ENCODE measurements at regions not wholly inside any gene's neighbourhood (a gene's known extent, or its start where the extent isn't known, plus 50 kb on each side); places are given as distances from the start of the nearest gene placed in this dataset.

GRCh38 chr6:74145931-74146330, 449.9 kb downstream of the CD109 start:
- CTCF ChIA-PET, result no interaction called here
- H3K36me3 Mint-ChIP-seq (ENCODE audit: low read depth), result no peaks in the 10 kb centered on the region

GRCh38 chr6:74137911-74138310, 441.9 kb downstream of the CD109 start:
- no peaks in the 10 kb centered on the region for H3K36me3 Mint-ChIP-seq (ENCODE audit: low read depth)
- H3K4me1 Mint-ChIP-seq, result no peaks in the 10 kb centered on the region
- H3K9me3 Mint-ChIP-seq, result no peaks in the 10 kb centered on the region
- no peak for DNase-seq
- H3K27me3 Mint-ChIP-seq, result no peaks in the 10 kb centered on the region
- H3K27ac Mint-ChIP-seq, result no peak overlapping the region
- CTCF ChIA-PET, result no interaction called here
- POLR2A ChIA-PET, result no interaction called here
- no peak overlapping the region for H3K4me3 Mint-ChIP-seq

More at GRCh38 chr6:74145931-74146330, 449.9 kb downstream of the CD109 start:
- DNase-seq, result no peak
- Mint-ChIP-seq H3K4me1 (no peaks in the 10 kb centered on the region), H3K4me3 (no peak overlapping the region), H3K9me3 (no peaks in the 10 kb centered on the region), H3K27ac (no peak overlapping the region), H3K27me3 (no peaks in the 10 kb centered on the region)
- POLR2A ChIA-PET, result no interaction called here

- H3K4me3 Mint-ChIP-seq, result no peak overlapping the region
- POLR2A ChIA-PET, result no interaction called here
- no peak for DNase-seq
- CTCF ChIA-PET, result no interaction called here
- no peaks in the 10 kb centered on the region for H3K4me1 Mint-ChIP-seq
- no peak overlapping the region for H3K27ac Mint-ChIP-seq
- no peaks in the 10 kb centered on the region for H3K9me3 Mint-ChIP-seq
- no peaks in the 10 kb centered on the region for H3K36me3 Mint-ChIP-seq (ENCODE audit: low read depth)
- H3K27me3 Mint-ChIP-seq, result no peaks in the 10 kb centered on the region
These were observed 438.3 kb downstream of the CD109 start for GRCh38 chr6:74134327-74134726.

GRCh38 chr6:74133073-74133472, 437.1 kb downstream of the CD109 start:
- no peaks in the 10 kb centered on the region for H3K36me3 Mint-ChIP-seq (ENCODE audit: low read depth)
- DNase-seq, result no peak
- no peak overlapping the region for H3K4me3 Mint-ChIP-seq
- CTCF ChIA-PET, result no interaction called here
- H3K27me3 Mint-ChIP-seq, result no peaks in the 10 kb centered on the region
- H3K9me3 Mint-ChIP-seq, result no peaks in the 10 kb centered on the region
- H3K27ac Mint-ChIP-seq, result no peak overlapping the region
- H3K4me1 Mint-ChIP-seq, result no peaks in the 10 kb centered on the region
- POLR2A ChIA-PET, result no interaction called here

- POLR2A ChIA-PET, result no interaction called here
These were observed 434.6 kb downstream of the CD109 start for GRCh38 chr6:74130641-74131040.

DNA sequence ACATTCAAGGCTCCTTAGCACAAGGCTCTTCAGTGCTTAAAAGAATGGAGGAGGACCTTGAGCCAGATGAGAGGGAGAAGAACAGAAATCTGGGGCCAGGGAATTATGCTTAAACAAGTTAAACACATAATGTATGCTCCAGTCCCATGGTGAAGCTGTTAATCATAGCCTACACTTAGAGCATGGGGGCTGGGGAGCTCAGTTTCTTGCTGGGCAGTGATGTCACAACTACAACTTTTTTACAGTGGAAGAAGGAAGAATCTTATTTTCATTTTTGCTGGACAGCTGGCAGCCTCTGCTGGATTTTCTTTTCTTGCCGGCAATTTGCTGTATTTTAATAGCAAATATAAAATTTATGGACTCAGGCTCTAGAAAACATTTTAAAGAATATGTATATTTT, 432.5 kb downstream of the CD109 start:
- Mint-ChIP-seq H3K36me3 (ENCODE audit: low read depth) (no peaks in the 10 kb centered on the region), H3K4me3 (no peak overlapping the region), H3K27me3 (no peaks in the 10 kb centered on the region), H3K27ac (no peak overlapping the region), H3K9me3 (no peaks in the 10 kb centered on the region), H3K4me1 (no peaks in the 10 kb centered on the region)
- CTCF ChIA-PET, result no interaction called here
- POLR2A ChIA-PET, result no interaction called here
- no peak for DNase-seq

More at GRCh38 chr6:74130641-74131040, 434.6 kb downstream of the CD109 start:
- CTCF ChIA-PET, result no interaction called here
- H3K4me3 Mint-ChIP-seq, result no peak overlapping the region
- no peak overlapping the region for H3K27ac Mint-ChIP-seq
- no peak for DNase-seq
- no peaks in the 10 kb centered on the region for H3K9me3 Mint-ChIP-seq
- no peaks in the 10 kb centered on the region for H3K27me3 Mint-ChIP-seq
- no peaks in the 10 kb centered on the region for H3K36me3 Mint-ChIP-seq (ENCODE audit: low read depth)
- no peaks in the 10 kb centered on the region for H3K4me1 Mint-ChIP-seq

- Mint-ChIP-seq H3K4me1 (no peaks in the 10 kb centered on the region), H3K27ac (no peak overlapping the region), H3K9me3 (no peaks in the 10 kb centered on the region), H3K27me3 (no peaks in the 10 kb centered on the region), H3K4me3 (no peak overlapping the region), H3K36me3 (ENCODE audit: low read depth) (no peaks in the 10 kb centered on the region)
- CTCF ChIA-PET, result no interaction called here
- no peak for DNase-seq
- POLR2A ChIA-PET, result interaction anchor here (0.6 kb wide), 1 partner anchor 66 kb away, joined by 3 read pairs; no protein-coding TSS in a partner anchor
These were observed 421.1 kb downstream of the CD109 start for GRCh38 chr6:74117113-74117512.

DNA sequence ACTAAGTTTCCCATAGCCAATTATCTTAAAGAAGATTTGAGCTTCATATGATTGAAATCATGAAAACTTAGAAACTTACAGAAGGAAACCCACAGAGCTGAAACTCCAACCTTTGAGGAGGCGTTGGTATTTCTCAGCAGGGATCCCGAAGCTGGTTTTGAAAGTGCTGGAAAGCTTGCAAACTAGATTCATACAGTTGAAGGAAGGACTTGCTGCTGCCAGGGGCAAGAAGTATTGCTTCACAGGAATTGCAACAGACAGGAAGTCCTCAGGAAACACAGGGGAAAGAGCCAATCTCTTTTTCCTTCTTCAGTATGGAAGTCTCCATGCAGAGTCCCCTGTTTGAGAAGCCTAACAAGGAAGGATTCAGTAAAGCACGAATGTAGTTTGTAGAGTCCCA, 419.7 kb downstream of the CD109 start:
- H3K4me3 Mint-ChIP-seq, result no peak overlapping the region
- POLR2A ChIA-PET, result no interaction called here
- no peak for DNase-seq
- H3K27ac Mint-ChIP-seq, result no peak overlapping the region
- no peaks in the 10 kb centered on the region for H3K9me3 Mint-ChIP-seq
- no peaks in the 10 kb centered on the region for H3K27me3 Mint-ChIP-seq
- CTCF ChIA-PET, result no interaction called here
- H3K36me3 Mint-ChIP-seq (ENCODE audit: low read depth), result no peaks in the 10 kb centered on the region
- no peaks in the 10 kb centered on the region for H3K4me1 Mint-ChIP-seq

GRCh38 chr6:74114428-74114827, 418.4 kb downstream of the CD109 start:
- Mint-ChIP-seq H3K9me3 (no peaks in the 10 kb centered on the region), H3K36me3 (ENCODE audit: low read depth) (no peaks in the 10 kb centered on the region), H3K4me1 (no peaks in the 10 kb centered on the region), H3K4me3 (no peak overlapping the region), H3K27me3 (no peaks in the 10 kb centered on the region), H3K27ac (no peak overlapping the region)
- ChIA-PET POLR2A (no interaction called here), CTCF (no interaction called here)
- no peak for DNase-seq

- no peak for DNase-seq
- no peaks in the 10 kb centered on the region for H3K9me3 Mint-ChIP-seq
- H3K27me3 Mint-ChIP-seq, result no peaks in the 10 kb centered on the region
- ChIA-PET CTCF (no interaction called here), POLR2A (no interaction called here)
- no peaks in the 10 kb centered on the region for H3K36me3 Mint-ChIP-seq (ENCODE audit: low read depth)
- H3K4me3 Mint-ChIP-seq, result no peak overlapping the region
- no peaks in the 10 kb centered on the region for H3K4me1 Mint-ChIP-seq
- H3K27ac Mint-ChIP-seq, result no peak overlapping the region
These were observed 417.9 kb downstream of the CD109 start for GRCh38 chr6:74113901-74114300.

DNA sequence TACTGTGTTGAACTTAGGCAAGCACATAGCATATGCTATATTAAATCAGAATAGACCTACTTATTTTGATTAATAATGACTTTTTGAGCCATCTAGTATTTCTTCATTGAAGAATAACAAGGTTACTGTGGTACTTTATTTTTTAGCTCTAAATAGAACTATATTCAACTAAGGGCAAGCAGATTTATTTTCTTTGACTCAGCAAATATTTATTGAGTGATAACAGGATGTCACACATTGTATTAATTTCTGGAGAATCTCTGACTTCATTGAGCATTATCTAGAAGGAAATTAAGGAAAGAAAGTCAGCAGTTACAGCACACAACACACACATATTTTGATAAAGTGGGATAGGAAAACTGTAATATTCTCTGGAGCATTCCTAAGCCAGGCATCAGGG, 407.4 kb downstream of the CD109 start:
- no peak for DNase-seq
- CTCF ChIA-PET, result no interaction called here
- no peaks in the 10 kb centered on the region for H3K4me1 Mint-ChIP-seq
- POLR2A ChIA-PET, result no interaction called here
- no peaks in the 10 kb centered on the region for H3K36me3 Mint-ChIP-seq (ENCODE audit: low read depth)
- H3K9me3 Mint-ChIP-seq, result no peaks in the 10 kb centered on the region
- H3K27me3 Mint-ChIP-seq, result no peaks in the 10 kb centered on the region
- H3K4me3 Mint-ChIP-seq, result no peak overlapping the region
- no peak overlapping the region for H3K27ac Mint-ChIP-seq

GRCh38 chr6:74100719-74101287, 404.8 kb downstream of the CD109 start:
- DNase-seq, result no peak
- CTCF ChIA-PET, result no interaction called here
- H3K27me3 Mint-ChIP-seq, result no peaks in the 10 kb centered on the region
- H3K4me1 Mint-ChIP-seq, result no peaks in the 10 kb centered on the region
- H3K36me3 Mint-ChIP-seq (ENCODE audit: low read depth), result no peaks in the 10 kb centered on the region
- H3K4me3 Mint-ChIP-seq, result no peak overlapping the region
- H3K27ac Mint-ChIP-seq, result no peak overlapping the region
- POLR2A ChIA-PET, result no interaction called here
- no peaks in the 10 kb centered on the region for H3K9me3 Mint-ChIP-seq

DNA sequence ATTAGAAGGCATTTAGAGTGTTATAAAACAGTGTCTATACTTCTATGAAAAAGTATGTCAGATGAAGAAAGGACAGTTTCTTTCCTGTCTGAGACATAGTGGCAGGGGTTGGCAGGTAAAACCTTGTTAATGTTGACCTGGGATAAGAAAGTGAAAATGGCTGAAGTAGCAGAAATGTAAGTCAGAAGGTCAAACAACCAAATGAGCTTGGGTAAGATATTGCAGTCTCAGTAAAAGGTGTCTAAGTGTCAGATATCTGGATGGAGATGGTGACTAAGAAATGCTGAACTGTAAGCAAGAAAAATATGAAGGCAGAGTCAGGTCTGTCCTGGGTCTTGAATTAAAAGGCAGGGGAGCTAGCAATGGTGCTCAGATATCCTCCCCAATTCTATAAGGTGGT, 400.3 kb downstream of the CD109 start:
- Mint-ChIP-seq H3K27me3 (no peaks in the 10 kb centered on the region), H3K27ac (no peak overlapping the region), H3K36me3 (ENCODE audit: low read depth) (no peaks in the 10 kb centered on the region)

DNA sequence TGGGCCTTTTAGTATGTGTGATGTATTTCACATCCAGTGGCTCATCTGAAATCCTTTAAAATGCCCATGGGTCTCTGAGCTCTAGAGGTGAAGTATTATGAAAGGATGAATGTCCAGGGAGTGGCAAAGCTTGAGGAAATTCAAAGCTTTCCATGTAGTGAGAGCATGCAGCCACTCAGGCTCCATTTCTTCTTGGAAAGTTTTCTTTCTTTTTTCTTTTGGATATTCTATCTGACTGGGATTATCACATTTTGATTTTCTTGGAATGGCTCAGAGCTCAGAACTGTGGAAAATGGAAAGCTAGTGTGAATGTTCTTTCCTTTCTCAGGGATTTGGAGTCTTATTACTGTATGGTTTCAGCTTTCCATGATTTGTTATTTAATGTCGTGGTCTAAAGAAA, 397.4 kb downstream of the CD109 start:
- CTCF ChIA-PET, result interaction anchor here (5.0 kb wide), 1 partner anchor 1116 kb away, joined by 53 read pairs; no protein-coding TSS in a partner anchor
- no peaks in the 10 kb centered on the region for H3K27me3 Mint-ChIP-seq
- H3K36me3 Mint-ChIP-seq (ENCODE audit: low read depth), result no peaks in the 10 kb centered on the region
- H3K9me3 Mint-ChIP-seq, result no peaks in the 10 kb centered on the region
- H3K4me3 Mint-ChIP-seq, result no peak overlapping the region
- H3K27ac Mint-ChIP-seq, result no peak overlapping the region
- H3K4me1 Mint-ChIP-seq, result no peaks in the 10 kb centered on the region
- no peak for DNase-seq
- POLR2A ChIA-PET, result no interaction called here

More for the DNA sequence above, 400.3 kb downstream of the CD109 start:
- Mint-ChIP-seq H3K9me3 (no peaks in the 10 kb centered on the region), H3K4me3 (no peak overlapping the region), H3K4me1 (no peaks in the 10 kb centered on the region)
- CTCF ChIA-PET, result no interaction called here
- DNase-seq, result no peak
- POLR2A ChIA-PET, result no interaction called here

GRCh38 chr6:74091794-74092157, 395.8 kb downstream of the CD109 start:
- CTCF ChIA-PET, result interaction anchor here (0.7 to 5.0 kb wide), 8 partner anchors 13 to 1117 kb away, joined by 3 to 53 read pairs (median 3); no protein-coding TSS in a partner anchor
- Mint-ChIP-seq H3K27me3 (no peaks in the 10 kb centered on the region), H3K27ac (no peak overlapping the region), H3K4me1 (no peaks in the 10 kb centered on the region), H3K36me3 (ENCODE audit: low read depth) (no peaks in the 10 kb centered on the region), H3K9me3 (no peaks in the 10 kb centered on the region), H3K4me3 (no peak overlapping the region)
- POLR2A ChIA-PET, result no interaction called here
- DNase-seq, result no peak

Measured in activated CD4-positive, alpha-beta memory T cell treated with anti-CD3 and anti-CD28 coated beads, Interleukin-2, amount 10 ng/mL, durations not matched to agents 7 days and 5 days (primary cell).